ENCODE measurements at regions not wholly inside any gene's neighbourhood (a gene's known extent, or its start where the extent isn't known, plus 50 kb on each side); places are given as distances from the start of the nearest gene placed in this dataset.

DNA sequence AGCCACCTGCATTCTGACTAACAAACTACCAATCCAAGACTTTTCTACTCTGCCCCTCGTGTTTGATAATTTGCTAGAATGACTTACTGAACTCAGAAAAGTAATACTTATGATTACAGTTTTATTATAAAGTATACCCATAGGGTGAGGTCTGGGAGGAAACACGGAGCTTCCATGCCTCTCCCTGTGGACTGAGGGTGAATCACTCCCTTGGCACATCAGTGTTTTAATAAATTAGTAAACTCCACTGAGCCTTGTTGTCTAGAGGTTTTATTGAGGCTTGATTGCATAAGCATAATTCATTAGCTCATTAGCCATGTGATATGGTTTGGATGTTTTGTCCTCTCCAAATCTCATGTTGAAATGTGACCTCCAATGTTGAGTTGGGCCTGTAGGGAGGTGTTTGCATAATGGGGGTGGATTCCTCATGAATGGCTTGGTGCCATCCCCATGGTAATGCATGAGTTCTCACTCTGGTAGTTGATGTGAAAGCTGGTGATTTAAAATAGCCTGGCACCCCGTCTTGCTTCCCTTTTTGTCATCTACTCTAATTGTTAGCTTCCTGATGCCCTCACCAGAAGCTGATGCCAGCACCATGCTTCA is 233.6 kb upstream of the TRPC7 start:
- H3K27me3 ChIP-seq (ENCODE audit: insufficient read depth in 3 of 3, low read length in 2 of 3): no peaks in the 10 kb centered on the region
- H3K27ac ChIP-seq: no peak overlapping the region
- no peaks in the 10 kb centered on the region for H3K9me3 ChIP-seq
- intact Hi-C loops (cut with DNase I): no loop called here
- H3K4me3 ChIP-seq: no peak overlapping the region
- no peak for DNase-seq
- TF ChIP-seq, protein P1, sequence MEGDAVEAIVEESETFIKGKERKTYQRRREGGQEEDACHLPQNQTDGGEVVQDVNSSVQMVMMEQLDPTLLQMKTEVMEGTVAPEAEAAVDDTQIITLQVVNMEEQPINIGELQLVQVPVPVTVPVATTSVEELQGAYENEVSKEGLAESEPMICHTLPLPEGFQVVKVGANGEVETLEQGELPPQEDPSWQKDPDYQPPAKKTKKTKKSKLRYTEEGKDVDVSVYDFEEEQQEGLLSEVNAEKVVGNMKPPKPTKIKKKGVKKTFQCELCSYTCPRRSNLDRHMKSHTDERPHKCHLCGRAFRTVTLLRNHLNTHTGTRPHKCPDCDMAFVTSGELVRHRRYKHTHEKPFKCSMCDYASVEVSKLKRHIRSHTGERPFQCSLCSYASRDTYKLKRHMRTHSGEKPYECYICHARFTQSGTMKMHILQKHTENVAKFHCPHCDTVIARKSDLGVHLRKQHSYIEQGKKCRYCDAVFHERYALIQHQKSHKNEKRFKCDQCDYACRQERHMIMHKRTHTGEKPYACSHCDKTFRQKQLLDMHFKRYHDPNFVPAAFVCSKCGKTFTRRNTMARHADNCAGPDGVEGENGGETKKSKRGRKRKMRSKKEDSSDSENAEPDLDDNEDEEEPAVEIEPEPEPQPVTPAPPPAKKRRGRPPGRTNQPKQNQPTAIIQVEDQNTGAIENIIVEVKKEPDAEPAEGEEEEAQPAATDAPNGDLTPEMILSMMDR (IDR thresholded peaks at IDR 0.05): no peak
- ATAC-seq: no peak
- 52 to 57% (median 57%) methylated on average over 3 of the region's 3 CpGs for WGBS, 3 donors
- H3K4me1 ChIP-seq: no peaks in the 10 kb centered on the region
- no peaks in the 10 kb centered on the region for H3K36me3 ChIP-seq (ENCODE audit: insufficient read depth in 1 of 2, low read depth in 1 of 2)

DNA sequence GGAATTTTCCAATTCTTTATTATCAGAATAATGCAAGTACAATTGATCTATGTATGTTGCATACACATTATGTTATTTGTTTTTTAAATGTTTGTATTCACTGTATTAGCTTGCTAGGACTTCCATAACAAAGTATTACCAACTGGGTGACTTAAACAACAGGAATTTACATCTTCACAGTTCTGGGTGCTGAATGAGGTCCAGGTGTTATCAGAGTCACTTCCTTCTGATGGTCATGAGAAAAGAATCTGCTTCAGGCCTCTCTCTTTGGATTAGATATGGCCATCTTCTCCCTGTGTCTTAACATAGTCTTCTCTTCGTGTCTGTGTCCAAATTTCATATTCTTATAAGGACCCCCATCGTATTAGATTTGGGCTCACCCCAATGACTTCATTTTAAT is 229.1 kb upstream of the TRPC7 start:
- WGBS, 3 donors: 59 to 80% (median 60%) methylated on average over 2 of the region's 2 CpGs
- ATAC-seq: no peak
- intact Hi-C loops (cut with DNase I): no loop called here

DNA sequence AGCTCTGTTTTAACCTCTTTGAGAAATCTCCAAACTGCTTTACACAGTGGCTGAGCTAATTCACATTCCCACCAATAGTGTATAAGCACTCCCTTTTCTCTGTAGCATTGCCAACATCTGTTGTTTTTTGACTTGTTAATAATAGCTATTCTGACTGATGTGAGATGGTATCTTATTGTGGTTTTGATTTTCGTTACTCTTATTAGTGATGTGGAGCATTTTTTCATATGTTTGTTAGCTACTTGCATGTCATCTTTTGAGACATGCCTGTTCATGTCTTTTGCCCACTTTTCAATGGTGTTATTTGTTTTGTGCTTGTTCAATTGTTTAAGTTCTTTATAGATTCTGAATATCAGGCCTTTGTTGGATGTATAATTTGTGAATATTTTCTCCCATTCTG is 225.2 kb upstream of the TRPC7 start:
- ATAC-seq: no peak
- 53 to 67% (median 61%) methylated on average over 1 of the region's 1 CpG for WGBS, 3 donors
- Histone ChIP-seq H3K27me3 (ENCODE audit: insufficient read depth in 3 of 3, low read length in 2 of 3) (no peaks in the 10 kb centered on the region), H3K4me1 (no peaks in the 10 kb centered on the region), H3K36me3 (ENCODE audit: insufficient read depth in 1 of 2, low read depth in 1 of 2) (no peaks in the 10 kb centered on the region), H3K9me3 (no peaks in the 10 kb centered on the region), H3K4me3 (no peak overlapping the region), H3K27ac (no peak overlapping the region)
- TF ChIP-seq, protein P1 (IDR thresholded peaks at IDR 0.05): no peak
- DNase-seq: no peak
- intact Hi-C loops (cut with DNase I): no loop called here

More for the DNA sequence above, 229.1 kb upstream of the TRPC7 start:
- Histone ChIP-seq H3K27ac (no peak overlapping the region), H3K27me3 (ENCODE audit: insufficient read depth in 3 of 3, low read length in 2 of 3) (no peaks in the 10 kb centered on the region), H3K4me1 (no peaks in the 10 kb centered on the region), H3K9me3 (no peaks in the 10 kb centered on the region), H3K4me3 (no peak overlapping the region), H3K36me3 (ENCODE audit: insufficient read depth in 1 of 2, low read depth in 1 of 2) (no peaks in the 10 kb centered on the region)
- TF ChIP-seq, protein P1 (IDR thresholded peaks at IDR 0.05): no peak
- DNase-seq: no peak

DNA sequence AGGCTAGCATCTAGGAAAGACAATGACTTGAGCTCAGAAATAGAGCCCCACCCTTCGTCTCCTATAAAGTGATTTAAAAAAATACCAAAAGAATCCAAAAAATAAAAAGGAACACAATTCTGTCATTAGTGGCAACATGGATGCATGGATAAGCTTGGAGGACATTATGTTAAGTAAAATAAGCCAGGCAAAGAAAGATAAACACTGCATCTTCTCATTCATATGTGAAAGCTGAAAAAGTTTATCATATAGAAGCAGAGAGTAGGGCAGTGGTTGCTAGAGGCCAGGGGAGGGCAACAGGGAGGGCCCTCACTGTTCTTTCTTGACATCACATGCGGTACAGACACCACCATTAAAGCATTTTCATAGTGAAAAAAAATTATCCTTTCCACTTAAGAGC is 220.9 kb upstream of the TRPC7 start:
- Histone ChIP-seq H3K27ac (no peak overlapping the region), H3K27me3 (ENCODE audit: insufficient read depth in 3 of 3, low read length in 2 of 3) (no peaks in the 10 kb centered on the region), H3K4me3 (no peak overlapping the region), H3K9me3 (no peaks in the 10 kb centered on the region), H3K4me1 (no peaks in the 10 kb centered on the region), H3K36me3 (ENCODE audit: insufficient read depth in 1 of 2, low read depth in 1 of 2) (no peaks in the 10 kb centered on the region)
- intact Hi-C loops (cut with DNase I): no loop called here
- TF ChIP-seq, protein P1 (IDR thresholded peaks at IDR 0.05): no peak
- no peak for DNase-seq
- ATAC-seq: no peak
- 72 to 86% (median 85%) methylated on average over 2 of the region's 2 CpGs for WGBS, 3 donors

DNA sequence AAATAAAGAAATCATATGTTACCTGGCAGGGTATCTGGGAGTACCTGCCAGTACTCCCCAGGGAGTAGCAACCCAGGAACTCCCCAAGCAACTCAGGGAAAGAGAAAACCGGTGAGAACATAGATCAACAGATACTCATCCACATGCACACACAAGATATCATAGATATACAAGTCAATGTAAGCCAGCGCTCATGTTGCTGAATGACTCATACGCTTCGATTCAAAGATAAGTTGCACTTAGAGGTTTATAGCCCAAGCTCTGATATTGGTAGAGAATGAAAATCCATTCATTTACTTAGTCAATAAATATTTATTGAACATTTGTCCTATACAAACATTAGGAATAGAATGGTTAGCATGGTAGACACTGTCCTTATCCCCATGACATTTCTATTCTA is 219.1 kb upstream of the TRPC7 start:
- intact Hi-C loops (cut with DNase I): no loop called here
- no peak for DNase-seq
- no peak overlapping the region for H3K27ac ChIP-seq
- no peak overlapping the region for H3K4me3 ChIP-seq
- no peak for ATAC-seq
- H3K4me1 ChIP-seq: no peaks in the 10 kb centered on the region
- H3K9me3 ChIP-seq: no peaks in the 10 kb centered on the region
- H3K27me3 ChIP-seq (ENCODE audit: insufficient read depth in 3 of 3, low read length in 2 of 3): no peaks in the 10 kb centered on the region
- TF ChIP-seq, protein P1 (IDR thresholded peaks at IDR 0.05): no peak
- WGBS, 3 donors: 87 to 92% (median 91%) methylated on average over 4 of the region's 4 CpGs
- no peaks in the 10 kb centered on the region for H3K36me3 ChIP-seq (ENCODE audit: insufficient read depth in 1 of 2, low read depth in 1 of 2)
